NOMO-1 treated with DMSO at 0.1 percent for 48 hours (cell line): ENCODE measurements at regions not wholly inside any gene's neighbourhood (a gene's known extent, or its start where the extent isn't known, plus 50 kb on each side); places are given as distances from the start of the nearest gene placed in this dataset.

Source experiments
- DNase-seq: peaks from one replicate; lab custom pipeline; 2025; ENCODE audit not compliant: unreplicated experiment; lab: John Stamatoyannopoulos, UW

GRCh38 chr6:48057601-48058000 is 53.4 kb downstream of the PTCHD4 start:
- DNase-seq = no peak

- peak; percentile 0 for DNase-seq
Observed at GRCh38 chr6:48048451-48049146, 62.4 kb downstream of the PTCHD4 start.

GRCh38 chr6:48041894-48042293 is 69.1 kb downstream of the PTCHD4 start:
- no peak for DNase-seq

GRCh38 chr6:48037946-48038345 is 73.1 kb downstream of the PTCHD4 start:
- peak; percentile 82 for DNase-seq

GRCh38 chr6:48036316-48036715 is 74.7 kb downstream of the PTCHD4 start:
- DNase-seq = no peak

GRCh38 chr6:48032151-48032550 is 78.8 kb downstream of the PTCHD4 start:
- DNase-seq = no peak

GRCh38 chr6:48031711-48032110 is 79.3 kb downstream of the PTCHD4 start:
- no peak for DNase-seq

- peak; percentile 0 for DNase-seq
Observed at GRCh38 chr6:48027704-48028435, 83.1 kb downstream of the PTCHD4 start.

GRCh38 chr6:48024956-48025355 is 86.0 kb downstream of the PTCHD4 start:
- no peak for DNase-seq

GRCh38 chr6:48021904-48022303 is 89.1 kb downstream of the PTCHD4 start:
- no peak for DNase-seq

- DNase-seq = no peak
Observed at GRCh38 chr6:48016020-48016755, 94.8 kb downstream of the PTCHD4 start.

- no peak for DNase-seq
Observed at GRCh38 chr6:47992809-47993208, 118.2 kb downstream of the PTCHD4 start.

GRCh38 chr6:47983491-47983890 is 127.5 kb downstream of the PTCHD4 start:
- no peak for DNase-seq

GRCh38 chr6:47977314-47977713 is 133.7 kb downstream of the PTCHD4 start:
- DNase-seq = no peak

GRCh38 chr6:47974106-47974505 is 136.9 kb downstream of the PTCHD4 start:
- no peak for DNase-seq

GRCh38 chr6:47970826-47971225 is 140.2 kb downstream of the PTCHD4 start:
- DNase-seq = no peak

- no peak for DNase-seq
Observed at GRCh38 chr6:47967843-47968242, 143.2 kb downstream of the PTCHD4 start.

GRCh38 chr6:47964969-47965368 is 146.0 kb downstream of the PTCHD4 start:
- no peak for DNase-seq

GRCh38 chr6:47952640-47953039 is 158.4 kb downstream of the PTCHD4 start:
- no peak for DNase-seq

- DNase-seq = no peak
Observed at GRCh38 chr6:47944846-47945245, 163.0 kb downstream of the OPN5 start.

GRCh38 chr6:47938405-47938804 is 156.6 kb downstream of the OPN5 start:
- DNase-seq = no peak

- no peak for DNase-seq
Observed at GRCh38 chr6:47936820-47937219, 155.0 kb downstream of the OPN5 start.
